HG03565 (cell line): ENCODE measurements at regions not wholly inside any gene's neighbourhood (a gene's known extent, or its start where the extent isn't known, plus 50 kb on each side); places are given as distances from the start of the nearest gene placed in this dataset.

ENCODE experiments used
- ATAC-seq: cut with Tn5 transposase; IDR thresholded peaks from one replicate; pipeline ENCODE4 v1.9.1; 2021; ENCODE audit warnings: mild to moderate bottlenecking, moderate library complexity; ENCODE audit not compliant: unreplicated experiment

- ATAC-seq: no peak
Measured at GRCh38 chr4:178258603-178259002, 816.4 kb upstream of the AGA start.

- no peak for ATAC-seq
Measured at GRCh38 chr4:178259566-178259965, 817.3 kb upstream of the AGA start.

- no peak for ATAC-seq
Measured at GRCh38 chr4:178264001-178264400, 821.8 kb upstream of the AGA start.

- no peak for ATAC-seq
Measured at GRCh38 chr4:178271386-178271785, 829.1 kb upstream of the AGA start.

GRCh38 chr4:178273168-178273567 is 830.9 kb upstream of the AGA start:
- ATAC-seq: no peak

- ATAC-seq: no peak
Measured at GRCh38 chr4:178275671-178276360, 833.6 kb upstream of the AGA start.

DNA sequence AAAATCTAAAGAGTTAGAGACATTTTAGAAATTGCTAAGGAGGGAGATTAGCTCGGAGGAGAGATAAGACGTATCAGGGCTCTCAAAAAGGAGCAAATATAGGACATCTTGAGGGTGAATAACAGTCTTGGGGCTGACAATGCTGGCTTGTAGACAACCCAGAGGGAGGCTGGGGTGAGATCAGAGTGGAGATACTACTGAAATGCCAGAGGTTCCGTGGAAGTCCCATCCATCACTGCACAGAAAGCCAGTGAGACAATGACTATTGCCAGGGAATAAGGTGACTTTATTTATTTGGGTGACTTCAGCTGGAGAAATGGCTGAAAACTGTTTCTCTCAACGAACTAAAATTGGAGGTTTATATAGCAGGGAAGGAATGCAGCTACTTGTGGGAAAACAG is 838.1 kb upstream of the AGA start:
- ATAC-seq: no peak

GRCh38 chr4:178288462-178288861 is 846.2 kb upstream of the AGA start:
- no peak for ATAC-seq

GRCh38 chr4:178293601-178294000 is 851.4 kb upstream of the AGA start:
- no peak for ATAC-seq

DNA sequence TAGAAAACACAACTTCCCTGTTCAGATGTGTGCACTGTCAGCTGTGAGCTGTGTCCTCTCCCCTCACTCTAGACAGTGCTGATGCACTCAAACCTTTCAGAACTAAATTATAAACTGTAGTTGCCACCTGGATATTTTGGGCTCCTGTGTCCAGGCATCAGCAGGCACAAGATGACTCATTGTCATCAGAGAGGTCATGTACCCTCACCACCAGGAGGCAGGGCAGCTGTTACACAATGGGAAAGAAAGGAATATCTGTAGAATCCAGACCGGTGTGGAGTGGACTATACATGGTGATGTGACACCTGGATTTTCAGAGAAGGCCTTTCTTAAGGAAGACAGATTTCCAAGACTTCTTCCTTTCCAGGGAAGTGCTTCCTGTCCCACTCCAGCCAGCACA is 854.4 kb upstream of the AGA start:
- no peak for ATAC-seq

- no peak for ATAC-seq
Measured at GRCh38 chr4:178306565-178306964, 864.3 kb upstream of the AGA start.

DNA sequence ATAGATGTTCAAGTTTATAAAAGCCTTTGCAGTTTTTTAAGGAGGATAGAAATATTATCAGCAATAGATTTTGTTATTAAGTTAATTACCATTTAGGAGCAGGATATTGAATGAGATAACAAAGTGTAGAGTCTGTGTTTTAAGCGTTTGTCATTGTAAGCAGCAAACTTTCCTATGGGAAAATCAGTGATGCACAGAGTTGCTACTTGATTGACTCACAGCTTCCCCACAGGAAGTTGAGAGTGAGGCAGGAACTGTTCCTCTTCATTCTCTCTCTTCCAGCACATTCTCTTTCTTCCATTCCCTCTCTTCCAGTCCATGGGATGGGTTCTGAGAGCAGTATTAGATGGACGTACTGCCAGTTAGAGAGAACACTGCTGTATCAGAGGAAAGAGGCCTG is 867.7 kb upstream of the AGA start:
- no peak for ATAC-seq

- no peak for ATAC-seq
Measured at GRCh38 chr4:178311997-178312396, 869.8 kb upstream of the AGA start.

- ATAC-seq: no peak
Measured at GRCh38 chr4:178314287-178314686, 872.0 kb upstream of the AGA start.

- ATAC-seq: no peak
Measured at GRCh38 chr4:178316211-178316610, 874.0 kb upstream of the AGA start.

DNA sequence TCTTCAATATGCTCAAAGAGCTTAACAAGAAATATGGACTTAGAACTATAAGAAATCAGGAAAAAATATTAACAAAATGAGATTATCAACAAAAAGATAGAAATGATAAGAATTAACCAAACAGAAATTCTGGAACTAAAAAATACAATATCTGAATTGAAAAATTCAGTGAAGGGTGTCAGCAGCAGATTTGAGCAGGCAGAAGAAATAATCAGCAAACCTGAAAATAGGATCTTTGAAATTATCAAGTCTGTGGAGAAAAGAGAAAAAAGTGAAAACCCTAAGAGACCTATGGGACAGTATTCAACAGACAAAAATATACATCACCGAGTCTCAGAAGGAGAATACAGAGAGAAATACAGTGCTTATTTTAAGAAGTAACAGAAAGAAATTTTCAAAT is 877.8 kb upstream of the AGA start:
- no peak for ATAC-seq

- ATAC-seq: no peak
Measured at GRCh38 chr4:178322524-178323183, 880.4 kb upstream of the AGA start.

DNA sequence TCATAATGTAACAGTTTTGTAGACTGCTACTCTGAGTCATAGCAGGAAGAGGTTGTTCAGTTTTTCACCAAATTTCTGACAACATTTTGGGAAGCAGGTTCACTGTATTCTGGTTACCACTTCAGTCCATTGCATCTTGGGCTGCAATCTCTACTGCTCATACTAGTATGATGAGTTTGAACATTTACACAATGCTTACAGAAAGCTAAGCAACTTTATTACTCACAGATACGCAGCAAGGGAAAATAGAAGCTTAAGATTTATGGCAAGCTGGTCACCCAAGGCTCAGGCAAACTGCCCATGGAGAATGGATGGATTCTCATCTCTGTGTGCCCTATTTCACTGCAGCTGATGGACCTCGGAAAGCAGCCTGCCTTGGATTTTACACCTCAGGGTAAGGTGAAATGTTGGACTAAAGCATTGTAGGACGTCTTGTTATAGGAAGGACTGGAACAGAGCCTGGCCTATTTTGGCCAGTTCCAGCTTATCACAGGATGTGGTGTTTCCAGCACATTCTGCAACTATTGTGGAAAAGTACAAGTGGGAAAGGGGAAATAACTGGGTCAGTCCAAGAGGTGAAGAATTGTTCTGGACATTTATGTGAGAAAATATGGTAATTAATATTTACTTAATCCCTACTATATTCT is 887.1 kb upstream of the AGA start:
- ATAC-seq: no peak

GRCh38 chr4:178333355-178333754 is 891.1 kb upstream of the AGA start:
- ATAC-seq: no peak

DNA sequence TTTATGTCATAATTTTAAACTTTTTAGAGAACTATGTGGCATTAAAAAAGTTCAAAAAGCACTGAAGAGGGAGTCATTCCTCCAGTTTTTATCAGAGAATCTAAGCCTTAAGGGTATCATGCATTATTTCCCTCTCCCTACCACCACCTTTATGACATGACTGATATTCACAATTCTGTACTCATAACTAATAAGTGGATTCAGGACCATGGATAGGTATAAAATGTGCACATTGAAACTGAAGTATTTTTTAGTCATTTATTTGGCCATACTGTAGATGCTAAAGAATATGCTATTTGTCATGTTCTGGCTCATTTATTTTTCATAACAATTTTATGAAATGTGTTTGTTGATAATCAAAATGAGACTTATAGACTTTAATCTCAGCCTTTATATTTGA is 897.5 kb upstream of the AGA start:
- no peak for ATAC-seq

- ATAC-seq: no peak
Measured at GRCh38 chr4:178340468-178340867, 898.2 kb upstream of the AGA start.

DNA sequence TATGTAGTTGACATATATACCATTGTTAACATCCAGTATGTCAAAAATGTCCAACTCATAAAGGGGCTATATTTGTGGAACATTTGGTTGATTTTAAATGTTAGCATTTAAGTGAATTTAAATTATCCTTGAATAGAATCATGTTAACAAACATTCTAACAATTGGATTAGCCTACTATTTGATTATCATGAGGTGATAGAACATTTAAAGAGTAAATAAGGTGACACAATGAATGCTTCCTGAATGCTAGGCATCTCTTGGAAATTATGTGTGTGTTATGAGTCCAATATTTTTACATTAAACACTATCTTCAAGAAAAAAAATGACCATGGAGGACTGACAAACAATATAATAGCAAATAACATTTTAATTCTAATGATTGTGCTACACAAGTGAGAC is 901.9 kb upstream of the AGA start:
- ATAC-seq: no peak
